Muscle of leg (tissue), 3 donors: ENCODE measurements at regions not wholly inside any gene's neighbourhood (a gene's known extent, or its start where the extent isn't known, plus 50 kb on each side); places are given as distances from the start of the nearest gene placed in this dataset.
"Not testable (repeated sequence)": the region's sequence is repeated elsewhere in the genome, so short reads cannot be mapped to it uniquely, and the experiment has no call there.

Experiments
- DNase-seq: peaks from one replicate; pipeline ENCODE4 v3.0.0; 2013
- H3K27ac ChIP-seq: one replicate; pipeline ENCODE4 v1.5.1; 2013; ENCODE audit warnings: mild to moderate bottlenecking, low read length, control low read depth
- H3K27me3 ChIP-seq: one replicate; pipeline ENCODE4 v1.6.1; 2013; ENCODE audit warnings: low read length; ENCODE audit not compliant: control insufficient read depth, insufficient read depth
- H3K36me3 ChIP-seq: one replicate; pipeline ENCODE4 v1.6.1; 2013; ENCODE audit warnings: low read length; ENCODE audit not compliant: control insufficient read depth, insufficient read depth
- H3K4me1 ChIP-seq: one replicate; pipeline ENCODE4 v1.6.1; 2013; ENCODE audit warnings: low read length; ENCODE audit not compliant: control insufficient read depth, insufficient read depth
- H3K4me3 ChIP-seq: one replicate; pipeline ENCODE4 v1.5.1; 2013; ENCODE audit warnings: low read length, control low read depth
- H3K9me3 ChIP-seq: replicated peaks from 2 replicates; pipeline ENCODE4 v1.6.1; 2013; ENCODE audit warnings: low read depth, low read length; ENCODE audit not compliant: control insufficient read depth
- WGBS: methylation state at CpG from one replicate; pipeline ENCODE4 v1.1.5; 2013; ENCODE audit warnings: missing lambda C conversion rate; ENCODE audit not compliant: insufficient coverage; 5-methylcytosine and 5-hydroxymethylcytosine counted together

DNA sequence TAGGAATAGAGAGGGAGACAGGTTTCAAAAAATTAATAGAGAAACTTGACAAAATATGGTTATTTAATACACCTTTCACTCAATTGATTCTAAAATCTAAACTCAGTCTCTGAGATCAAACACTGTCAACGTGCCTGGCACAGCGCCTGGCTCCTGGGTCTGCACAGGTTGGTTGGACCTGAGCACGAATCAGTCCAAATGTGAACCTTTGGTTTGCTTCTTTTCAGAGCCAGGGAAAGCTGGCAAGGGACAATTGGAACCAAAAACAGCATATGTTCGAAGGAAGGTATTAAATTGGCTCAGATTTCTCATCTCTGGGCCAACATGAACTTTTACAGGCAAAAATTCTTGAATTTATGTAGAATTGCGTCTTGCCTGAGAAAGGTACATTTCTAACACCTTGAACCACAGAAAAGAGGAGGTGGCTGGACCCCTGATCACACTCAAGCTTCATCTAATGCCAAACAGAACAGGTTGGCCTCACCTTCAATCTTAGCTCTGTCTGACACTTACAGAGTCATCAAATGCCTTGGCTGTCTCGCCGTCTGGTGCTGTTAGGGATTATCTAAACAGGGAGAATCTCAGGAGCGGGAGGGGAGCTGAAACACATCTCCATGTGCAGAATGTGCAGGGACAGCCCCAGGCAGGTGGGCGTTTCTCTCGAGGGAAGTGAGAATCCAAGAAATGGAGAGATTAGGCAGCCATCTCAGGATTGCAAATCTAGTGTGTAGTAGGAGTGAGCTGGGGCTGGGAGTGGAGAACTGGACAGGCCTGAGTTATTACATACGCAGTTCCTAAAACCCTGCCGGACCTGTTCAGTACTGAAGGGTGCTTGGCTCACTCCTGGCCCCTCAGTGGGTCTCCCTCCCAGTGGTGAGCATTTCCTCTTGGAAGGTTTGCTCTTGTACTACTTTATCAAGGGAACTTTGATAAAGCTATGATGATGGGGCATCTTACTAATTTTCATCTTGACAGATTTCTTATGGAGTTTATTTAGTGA is 442.2 kb upstream of the B3GAT1 start:
- Histone ChIP-seq H3K4me3 (no peak overlapping the region), H3K27me3 (peaks cover 4% of the 10 kb centered on the region), H3K4me1 (peaks cover 2% of the 10 kb centered on the region), H3K27ac (no peak overlapping the region), H3K36me3 (no peaks in the 10 kb centered on the region), H3K9me3 (no peaks in the 10 kb centered on the region)
- 15% methylated on average over 6 of the region's 12 CpGs for WGBS
- DNase-seq, result no peak

DNA sequence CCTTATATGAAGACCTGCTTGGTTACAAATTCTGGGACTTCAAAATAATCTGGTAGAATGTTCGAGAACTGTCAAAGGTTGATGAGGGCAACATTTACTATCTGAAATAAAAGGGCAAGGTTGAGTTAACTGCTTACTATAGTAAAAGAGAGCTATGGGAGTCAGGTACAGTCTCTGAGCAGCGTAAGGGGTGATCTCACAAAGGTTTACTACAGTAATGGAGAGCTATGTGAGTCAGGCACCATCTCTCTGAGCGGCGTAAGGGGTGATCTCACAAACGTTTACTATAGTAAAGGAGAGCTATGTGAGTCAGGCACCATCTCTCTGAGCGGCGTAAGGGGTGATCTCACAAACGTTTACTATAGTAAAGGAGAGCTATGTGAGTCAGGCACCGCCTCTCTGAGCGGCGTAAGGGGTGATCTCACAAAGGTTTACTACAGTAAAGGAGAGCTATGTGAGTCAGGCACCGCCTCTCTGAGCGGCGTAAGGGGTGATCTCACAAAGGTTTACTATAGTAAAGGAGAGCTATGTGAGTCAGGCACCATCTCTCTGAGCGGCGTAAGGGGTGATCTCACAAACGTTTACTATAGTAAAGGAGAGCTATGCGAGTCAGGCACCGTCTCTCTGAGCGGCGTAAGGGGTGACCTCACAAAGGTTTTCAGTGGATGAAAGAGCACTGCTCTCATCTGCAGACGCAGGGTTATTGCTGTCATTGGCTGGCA is 439.6 kb upstream of the B3GAT1 start:
- not testable (repeated sequence) for H3K27me3 ChIP-seq, H3K4me1 ChIP-seq, H3K4me3 ChIP-seq, DNase-seq, H3K36me3 ChIP-seq, H3K9me3 ChIP-seq, H3K27ac ChIP-seq
- 61% methylated on average over 6 of the region's 22 CpGs for WGBS

DNA sequence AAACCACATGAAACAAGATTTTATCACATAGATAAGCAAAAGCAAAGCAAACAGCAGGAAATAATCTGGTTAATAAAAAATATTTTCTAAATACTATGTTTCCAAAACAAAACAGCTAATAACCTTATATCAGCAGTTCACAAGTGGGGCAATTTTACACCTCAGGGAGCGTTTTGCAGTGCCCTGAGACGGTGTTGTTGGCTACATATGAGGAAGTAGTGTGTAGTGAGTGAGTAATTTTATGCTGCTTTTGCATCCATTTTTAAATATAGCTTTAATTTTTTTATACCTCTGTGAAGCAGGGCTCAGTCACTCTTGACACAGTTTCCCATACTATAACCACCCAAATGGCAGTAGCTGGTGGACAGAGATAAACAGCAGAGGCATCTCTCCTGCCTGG is 438.5 kb upstream of the B3GAT1 start:
- Histone ChIP-seq H3K27ac (no peak overlapping the region), H3K9me3 (no peaks in the 10 kb centered on the region), H3K4me3 (no peak overlapping the region), H3K4me1 (no peaks in the 10 kb centered on the region), H3K27me3 (peaks cover 2% of the 10 kb centered on the region), H3K36me3 (no peaks in the 10 kb centered on the region)
- DNase-seq, result no peak
- no CpG with 5 or more reads among the region's 2 CpGs for WGBS

DNA sequence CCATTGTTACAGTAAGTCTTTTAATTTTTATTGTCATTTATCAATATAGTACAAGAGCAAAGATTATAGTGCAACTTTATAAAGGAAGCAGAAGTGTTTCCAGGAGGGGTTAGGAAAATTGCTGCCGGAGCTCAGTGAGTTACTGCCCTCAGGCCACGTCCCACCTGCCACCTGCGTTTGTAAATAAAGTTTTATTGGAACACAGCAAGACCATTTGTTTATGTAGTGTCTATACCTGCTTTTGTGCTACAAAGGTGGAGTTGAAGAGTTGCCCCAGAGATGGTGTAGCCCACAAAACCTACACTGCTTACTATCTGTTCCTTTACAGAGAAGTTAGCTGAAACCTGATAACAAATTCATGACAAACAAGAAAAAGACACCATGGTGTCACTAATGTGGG is 437.8 kb upstream of the B3GAT1 start:
- Histone ChIP-seq H3K9me3 (no peaks in the 10 kb centered on the region), H3K4me3 (no peak overlapping the region), H3K27ac (no peak overlapping the region), H3K27me3 (peaks cover 2% of the 10 kb centered on the region), H3K36me3 (no peaks in the 10 kb centered on the region), H3K4me1 (no peaks in the 10 kb centered on the region)
- no peak for DNase-seq
- WGBS, result 95% methylated on average over 3 of the region's 3 CpGs

DNA sequence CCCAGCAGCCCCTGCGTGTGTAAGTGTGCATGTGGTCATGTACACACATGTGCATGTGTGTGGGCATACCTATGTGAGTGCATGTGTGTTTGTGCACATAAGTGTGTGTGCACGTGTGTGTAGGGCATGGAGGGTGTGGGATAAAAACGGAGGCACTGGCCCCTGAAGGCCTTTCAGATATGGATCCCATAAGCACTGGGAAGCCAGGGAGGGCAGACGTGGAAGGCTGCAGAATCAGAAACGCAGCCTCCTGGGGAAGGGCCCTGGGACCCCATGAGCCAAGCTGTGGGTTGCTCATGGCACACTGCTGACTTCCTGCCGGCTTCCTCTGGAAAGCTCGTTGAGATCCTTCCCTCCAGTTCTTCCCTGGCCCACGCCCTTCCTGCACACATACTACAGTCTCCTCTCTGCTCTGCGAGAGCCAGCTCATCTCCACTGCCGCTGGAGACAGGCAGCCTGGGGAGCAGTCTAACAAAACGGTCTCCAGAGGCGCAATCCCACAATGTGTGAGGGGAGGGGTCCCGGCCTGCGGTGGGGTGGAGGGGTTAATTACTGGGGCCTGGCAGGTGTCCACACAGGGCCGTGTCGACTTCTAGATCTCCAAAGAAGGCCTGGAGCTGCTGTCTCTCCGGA is 435.2 kb upstream of the B3GAT1 start:
- 34% methylated on average over 12 of the region's 17 CpGs for WGBS
- DNase-seq, result no peak
- H3K27me3 ChIP-seq, result no peaks in the 10 kb centered on the region
- no peak overlapping the region for H3K27ac ChIP-seq
- no peaks in the 10 kb centered on the region for H3K4me1 ChIP-seq
- no peaks in the 10 kb centered on the region for H3K9me3 ChIP-seq
- H3K4me3 ChIP-seq, result no peak overlapping the region
- no peaks in the 10 kb centered on the region for H3K36me3 ChIP-seq

DNA sequence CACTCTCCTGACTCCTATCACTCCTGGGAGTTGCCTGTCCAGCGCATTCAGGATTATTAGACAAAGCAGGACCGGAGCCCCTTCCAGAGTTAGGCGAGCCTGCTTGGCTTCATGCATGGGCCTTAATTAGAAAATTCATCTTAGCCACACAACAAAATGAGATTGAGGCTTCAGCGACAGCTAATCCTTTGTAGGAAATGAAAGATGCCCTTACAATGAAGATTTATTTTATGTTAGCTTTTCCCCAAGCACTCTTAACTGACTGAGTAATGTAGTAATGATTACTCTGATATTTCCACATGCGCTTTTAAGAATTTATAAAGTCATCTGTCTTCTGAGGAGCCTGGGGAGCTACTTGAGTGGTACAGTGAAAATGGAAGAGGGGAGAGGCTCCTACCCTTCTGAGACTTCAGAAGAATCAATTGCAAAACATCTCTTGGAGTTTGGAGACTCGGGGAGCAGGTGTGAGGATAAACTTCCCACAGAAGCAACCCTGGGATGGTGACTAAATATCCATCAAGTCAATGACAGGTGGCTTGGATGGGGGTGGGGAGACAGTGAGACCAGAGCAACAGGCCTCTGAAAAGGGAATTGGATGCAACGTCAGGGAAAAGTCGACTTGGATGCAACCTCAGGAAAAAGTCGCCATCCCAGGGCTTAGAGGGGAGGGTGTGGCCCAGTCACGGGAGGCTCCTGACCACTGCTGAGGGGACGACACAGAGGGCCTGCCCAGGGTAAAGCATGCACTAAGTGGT is 434.5 kb upstream of the B3GAT1 start:
- no peak overlapping the region for H3K4me3 ChIP-seq
- H3K27me3 ChIP-seq, result peaks cover 3% of the 10 kb centered on the region
- no peaks in the 10 kb centered on the region for H3K4me1 ChIP-seq

DNA sequence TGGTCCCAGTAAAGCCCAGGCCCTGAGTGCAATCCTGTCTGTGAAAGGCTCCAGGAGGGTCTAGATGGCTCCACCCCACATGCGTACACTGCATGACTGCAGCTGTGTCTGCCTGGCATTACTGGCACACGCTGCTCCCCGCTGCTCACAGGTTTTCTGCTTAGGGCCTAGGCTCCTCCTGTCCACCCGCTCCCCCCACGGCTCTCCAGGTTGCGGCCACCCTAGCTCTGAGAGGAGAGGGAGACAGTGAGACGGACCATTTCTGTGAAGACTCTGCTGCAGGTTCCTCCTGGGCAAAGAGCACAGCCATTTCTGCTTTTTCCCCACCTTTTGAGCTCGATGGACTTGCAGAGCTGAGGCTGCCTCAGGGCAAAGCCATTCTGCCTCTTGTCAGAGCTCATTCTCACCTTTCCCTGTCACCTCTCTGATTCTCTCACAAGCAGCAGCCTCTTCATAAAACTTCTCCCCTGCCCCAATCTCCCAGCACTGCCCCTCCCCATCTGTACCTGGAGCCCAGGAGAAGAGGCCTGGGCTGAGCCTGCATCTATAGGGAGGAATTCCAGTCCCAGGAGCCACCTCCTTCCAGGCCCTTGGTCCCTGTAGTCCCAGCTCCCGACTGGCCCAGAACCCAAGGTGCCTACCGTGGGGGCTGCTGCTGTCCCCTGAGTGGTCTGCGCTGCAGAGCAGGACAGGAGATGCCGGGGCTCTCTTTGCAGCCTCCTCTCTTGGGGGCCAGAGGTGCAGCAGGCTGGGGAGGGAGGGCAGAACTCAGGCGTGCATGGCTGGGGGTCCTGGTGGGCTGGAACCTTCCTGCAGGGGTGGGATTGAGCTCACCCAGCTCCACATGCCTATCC is 433.7 kb upstream of the B3GAT1 start:
- no peak overlapping the region for H3K27ac ChIP-seq
- 74% methylated on average over 8 of the region's 13 CpGs for WGBS
- no peaks in the 10 kb centered on the region for H3K9me3 ChIP-seq
- peaks cover 5% of the 10 kb centered on the region for H3K27me3 ChIP-seq
- no peak for DNase-seq
- H3K4me1 ChIP-seq, result no peaks in the 10 kb centered on the region
- no peak overlapping the region for H3K4me3 ChIP-seq
- H3K36me3 ChIP-seq, result no peaks in the 10 kb centered on the region

More for the DNA sequence above, 434.5 kb upstream of the B3GAT1 start:
- Histone ChIP-seq H3K27ac (no peak overlapping the region), H3K9me3 (no peaks in the 10 kb centered on the region), H3K36me3 (no peaks in the 10 kb centered on the region)
- no peak for DNase-seq
- WGBS, result 60% methylated on average over 7 of the region's 11 CpGs

DNA sequence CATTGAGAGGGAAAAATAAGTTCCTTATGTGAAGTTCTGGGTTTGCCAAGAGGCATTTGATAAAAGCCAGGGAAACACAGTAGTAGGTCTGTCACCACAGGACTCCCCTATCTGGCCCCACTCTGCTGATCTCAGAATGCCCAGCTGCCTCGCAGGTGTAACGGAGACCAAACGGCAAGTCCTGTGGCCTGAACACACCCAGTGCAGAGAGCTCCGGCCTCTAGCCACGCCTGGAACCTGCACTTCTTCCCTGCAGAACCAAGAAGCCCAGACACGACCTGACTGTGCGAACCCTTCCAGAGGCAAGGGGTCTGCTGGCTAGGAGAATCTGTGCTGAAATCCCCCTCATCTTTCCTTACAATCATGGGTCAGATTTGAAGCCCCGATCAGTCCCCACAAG is 432.8 kb upstream of the B3GAT1 start:
- whole genome bisulfite sequencing, result 74% methylated on average over 8 of the region's 8 CpGs
- Histone ChIP-seq H3K9me3 (no peaks in the 10 kb centered on the region), H3K27ac (no peak overlapping the region), H3K27me3 (peaks cover 8% of the 10 kb centered on the region), H3K4me3 (no peak overlapping the region), H3K4me1 (no peaks in the 10 kb centered on the region), H3K36me3 (no peaks in the 10 kb centered on the region)
- no peak for DNase-seq

DNA sequence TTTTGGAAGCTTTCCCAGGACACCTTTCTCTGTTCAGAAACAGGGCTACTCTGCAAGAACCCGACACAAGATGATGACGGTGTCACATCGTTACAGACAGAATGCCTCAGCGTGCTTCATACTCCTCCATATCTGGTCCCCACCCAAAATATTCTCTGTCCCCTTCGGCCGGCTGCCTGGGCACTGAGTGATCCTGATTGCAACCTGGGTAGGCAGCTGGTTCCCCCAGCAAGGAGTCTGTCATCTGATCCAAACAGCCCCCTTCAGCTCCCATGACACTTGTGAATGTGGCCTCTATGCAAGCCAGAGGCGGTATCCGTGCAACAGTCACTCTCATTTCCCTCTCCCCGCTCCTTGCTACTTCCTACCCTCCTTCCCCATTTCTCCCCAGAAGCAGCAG is 431.7 kb upstream of the B3GAT1 start:
- no peak for DNase-seq
- Histone ChIP-seq H3K27me3 (peaks cover 8% of the 10 kb centered on the region), H3K36me3 (no peaks in the 10 kb centered on the region), H3K4me1 (no peaks in the 10 kb centered on the region), H3K27ac (no peak overlapping the region), H3K9me3 (no peaks in the 10 kb centered on the region), H3K4me3 (no peak overlapping the region)
- 74% methylated on average over 9 of the region's 9 CpGs for WGBS
